H1 (cell line): ENCODE measurements at regions not wholly inside any gene's neighbourhood (a gene's known extent, or its start where the extent isn't known, plus 50 kb on each side); places are given as distances from the start of the nearest gene placed in this dataset.

Experiments
- CTCF ChIA-PET: fragments of 300-600 bp; sonication (Branson Sonifier 250); formaldehyde crosslinking; loops from one replicate; lab custom pipeline; 2021; ENCODE audit not compliant: partially characterized antibody; lab: Charles Lee
- POLR2A ChIA-PET: fragments of 300-600 bp; sonication (Branson Sonifier 250); formaldehyde crosslinking; loops from one replicate; lab custom pipeline; 2021; ENCODE audit warnings: inconsistent platforms; ENCODE audit not compliant: partially characterized antibody; lab: Charles Lee
- DNase-seq, 2 experiments: peaks; one replicate each; pipeline versions ENCODE4 v3.0.0 to v3.0.0-alpha.2; 2010 to 2022; ENCODE audit warnings: low spot score in 2 of 2, low read depth in 1 of 2, mixed read lengths in 1 of 2
- FAIRE-seq: peaks from 2 replicates; lab custom pipeline; 2011; peaks lifted over from hg19 to GRCh38; lab: Jason Lieb, UNC
- H2AFZ ChIP-seq: 2 replicates; pipeline ENCODE4 v1.8.1; 2012; ENCODE audit warnings: low read length, inconsistent platforms
- H2AK5ac ChIP-seq: 2 replicates; pipeline ENCODE4 v1.6.1; 2013; ENCODE audit warnings: low read depth, low read length
- H2BK120ac ChIP-seq: replicated peaks from 2 replicates; pipeline ENCODE3; 2013; ENCODE audit warnings: low read depth, low read length, inconsistent platforms
- H2BK12ac ChIP-seq: 2 replicates; pipeline ENCODE4 v1.6.1; 2013; ENCODE audit warnings: low read depth, low read length
- H2BK15ac ChIP-seq: 2 replicates; pipeline ENCODE4 v1.6.1; 2013; ENCODE audit warnings: low read length
- H2BK20ac ChIP-seq: 2 replicates; pipeline ENCODE4 v1.6.1; 2013; ENCODE audit warnings: low read length
- H2BK5ac ChIP-seq: 2 replicates; pipeline ENCODE4 v1.6.1; 2013; ENCODE audit warnings: low read depth, low read length
- H3K14ac ChIP-seq: 2 replicates; pipeline ENCODE4 v1.6.1; 2013; ENCODE audit warnings: inconsistent platforms; ENCODE audit not compliant: insufficient read length
- H3K18ac ChIP-seq: 2 replicates; pipeline ENCODE4 v1.6.1; 2013; ENCODE audit warnings: low read length; ENCODE audit errors: extremely low read depth
- H3K23ac ChIP-seq: 2 replicates; pipeline ENCODE4 v1.6.1; 2013; ENCODE audit warnings: inconsistent platforms; ENCODE audit not compliant: insufficient read length
- H3K23me2 ChIP-seq: 2 replicates; pipeline ENCODE4 v1.6.1; 2013; ENCODE audit warnings: low read depth, low read length
- H3K27ac ChIP-seq: 2 replicates; pipeline ENCODE4 v1.6.1; 2011; ENCODE audit warnings: low read depth, low read length, inconsistent platforms
- H3K27me3 ChIP-seq, 4 experiments: replicated peaks in 1 of 4; 1 replicate in 1 of 4; 2 replicates in 3 of 4; pipeline versions ENCODE4 v1.6.1 to v1.8.1; 2011 to 2013; ENCODE audit warnings: low read length in 3 of 4, mild to moderate bottlenecking in 3 of 4, inconsistent platforms in 2 of 4, mixed read lengths in 2 of 4, moderate library complexity in 1 of 4; ENCODE audit not compliant: control insufficient read depth in 3 of 4, insufficient read depth in 3 of 4; ENCODE audit errors: extremely low read depth in 1 of 4
- H3K36me3 ChIP-seq, 4 experiments: 2 replicates each; pipeline versions ENCODE4 v1.6.1 to v1.8.1; 2011 to 2013; ENCODE audit warnings: mild to moderate bottlenecking in 4 of 4, low read length in 3 of 4, moderate library complexity in 2 of 4, control low read depth in 1 of 4, inconsistent platforms in 1 of 4; ENCODE audit not compliant: insufficient read depth in 4 of 4, control insufficient read depth in 2 of 4
- H3K4ac ChIP-seq: replicated peaks from 2 replicates; pipeline ENCODE3; 2013; ENCODE audit warnings: low read length, low read depth, mixed read lengths, inconsistent platforms; ENCODE audit not compliant: insufficient read length
- H3K4me1 ChIP-seq, 4 experiments: replicated peaks in 1 of 4; 1 replicate in 1 of 4; 2 replicates in 3 of 4; pipeline versions ENCODE4 v1.6.1 to v1.8.1; 2011 to 2013; ENCODE audit warnings: low read length in 3 of 4, inconsistent platforms in 2 of 4, mixed read lengths in 1 of 4; ENCODE audit not compliant: insufficient read depth in 4 of 4, control insufficient read depth in 3 of 4
- H3K4me2 ChIP-seq, 2 experiments: 2 replicates each; pipeline versions ENCODE4 v1.6.1 to v1.8.1; 2011 to 2013; ENCODE audit warnings: low read depth in 2 of 2, low read length in 2 of 2, control low read depth in 1 of 2, inconsistent platforms in 1 of 2, mild to moderate bottlenecking in 1 of 2; ENCODE audit not compliant: insufficient read depth in 1 of 2
- H3K4me3 ChIP-seq, 4 experiments: fragments of 200-600, 300-600 bp in 1 of 4; sonication (generic), shearing (Covaris generic), sonication (Bioruptor Twin) in 1 of 4; 2 replicates each; pipeline versions ENCODE4 v1.5.1 to v1.8.1; 2011 to 2016; ENCODE audit warnings: low read length in 4 of 4, low read depth in 3 of 4, control low read depth in 2 of 4, inconsistent platforms in 2 of 4, mild to moderate bottlenecking in 2 of 4, mixed read lengths in 1 of 4, moderate library complexity in 1 of 4; ENCODE audit not compliant: insufficient read depth in 2 of 4; ENCODE audit errors: extremely low read depth in 1 of 4
- H3K56ac ChIP-seq: replicated peaks from 2 replicates; pipeline ENCODE3; 2013; ENCODE audit warnings: low read depth, mild to moderate bottlenecking, mixed read lengths, low read length, inconsistent platforms; ENCODE audit not compliant: insufficient read length
- H3K79me1 ChIP-seq: 2 replicates; pipeline ENCODE4 v1.6.1; 2013; ENCODE audit warnings: low read depth, low read length, control low read depth
- H3K79me2 ChIP-seq, 2 experiments: 2 replicates each; pipeline versions ENCODE4 v1.6.1 to v1.8.1; 2012 to 2013; ENCODE audit warnings: low read length in 2 of 2, mild to moderate bottlenecking in 2 of 2, inconsistent platforms in 1 of 2; ENCODE audit not compliant: insufficient read depth in 2 of 2, control insufficient read depth in 1 of 2
- H3K9ac ChIP-seq, 4 experiments: replicated peaks in 1 of 4; 1 replicate in 1 of 4; 2 replicates in 3 of 4; pipeline versions ENCODE4 v1.6.1 to v1.8.1; 2011 to 2013; ENCODE audit warnings: low read depth in 3 of 4, low read length in 3 of 4, control low read depth in 2 of 4, mild to moderate bottlenecking in 2 of 4, moderate library complexity in 2 of 4, inconsistent platforms in 1 of 4; ENCODE audit errors: extremely low read depth in 1 of 4
- H3K9me3 ChIP-seq, 2 experiments: 2 replicates each; pipeline versions ENCODE4 v1.6.1 to v1.8.1; 2012 to 2013; ENCODE audit warnings: mild to moderate bottlenecking in 2 of 2, moderate library complexity in 2 of 2, control low read depth in 1 of 2, inconsistent platforms in 1 of 2, low read depth in 1 of 2, low read length in 1 of 2, mixed read lengths in 1 of 2; ENCODE audit not compliant: insufficient read depth in 2 of 2
- H4K20me1 ChIP-seq, 2 experiments: replicated peaks in 1 of 2; 2 replicates each; pipeline versions ENCODE3 to v1.8.1; 2011 to 2013; ENCODE audit warnings: inconsistent platforms in 2 of 2, low read length in 2 of 2, mild to moderate bottlenecking in 1 of 2; ENCODE audit not compliant: insufficient read depth in 2 of 2, control insufficient read depth in 1 of 2
- H4K5ac ChIP-seq: 2 replicates; pipeline ENCODE4 v1.6.1; 2013; ENCODE audit warnings: low read length, low read depth, mixed read lengths, inconsistent platforms; ENCODE audit not compliant: insufficient read length
- H4K8ac ChIP-seq: 2 replicates; pipeline ENCODE4 v1.8.0; 2013; ENCODE audit warnings: mild to moderate bottlenecking, moderate library complexity, low read length, inconsistent platforms; ENCODE audit not compliant: insufficient read depth; ENCODE audit errors: extremely low read depth
- H4K91ac ChIP-seq: replicated peaks from 2 replicates; pipeline ENCODE3; 2013; ENCODE audit warnings: low read length, mixed read lengths, inconsistent platforms; ENCODE audit not compliant: insufficient read length
- CTBP2 ChIP-seq: IDR thresholded peaks from 2 replicates; pipeline ENCODE4 v1.7.0; 2011; ENCODE audit warnings: borderline replicate concordance, mild to moderate bottlenecking, moderate library complexity, mixed read lengths, low read length; ENCODE audit not compliant: insufficient read depth, insufficient read length
- NANOG ChIP-seq: IDR thresholded peaks from 2 replicates; pipeline ENCODE4 v1.6.1; 2011; ENCODE audit warnings: low read length, low read depth, mild to moderate bottlenecking, inconsistent platforms; ENCODE audit not compliant: insufficient read depth, poor library complexity, severe bottlenecking
- SP2 ChIP-seq: IDR thresholded peaks from 2 replicates; pipeline ENCODE4 v1.6.1; 2012; ENCODE audit warnings: mild to moderate bottlenecking, low read length, inconsistent platforms
- TEAD4 ChIP-seq: IDR thresholded peaks from 2 replicates; pipeline ENCODE4 v1.6.1; 2012; ENCODE audit warnings: low read depth, low read length, inconsistent platforms, mixed read lengths
- whole genome bisulfite sequencing, 2 experiments: shearing (Covaris generic) in 1 of 2; methylation state at CpG; one replicate each; pipeline versions ENCODE4 v1.1.6 to v1.1.7; 2013 to 2015; ENCODE audit warnings: low lambda C conversion rate in 2 of 2, mixed read lengths in 2 of 2, inconsistent platforms in 1 of 2, low coverage in 1 of 2, missing lambda C conversion rate in 1 of 2; ENCODE audit not compliant: insufficient replicate concordance in 2 of 2, insufficient coverage in 1 of 2, insufficient read length in 1 of 2; ENCODE audit errors: extremely low coverage in 1 of 2, missing lambda C conversion rate in 1 of 2; 5-methylcytosine and 5-hydroxymethylcytosine counted together

GRCh38 chr18:2240311-2240705 is 331.0 kb downstream of the METTL4 start:
- H4K20me1 ChIP-seq = no peaks in the 10 kb centered on the region
- TF ChIP-seq TEAD4 = no peak
- TF ChIP-seq SP2 = no peak
- TF ChIP-seq NANOG = no peak
- no peak for TF ChIP-seq CTBP2
- TF ChIP-seq, all 59 proteins: peak for 0
- peaks cover 0 to 3% (median 0%) of the 10 kb centered on the region in 4 experiments; a peak in 2 of 7 replicates for H3K4me1 ChIP-seq
- H3K18ac ChIP-seq = no peak overlapping the region
- no peak overlapping the region for H4K5ac ChIP-seq
- H2BK5ac ChIP-seq = no peak overlapping the region
- no peak overlapping the region for H3K56ac ChIP-seq
- H3K27me3 ChIP-seq = no peaks in the 10 kb centered on the region
- no peak overlapping the region for H3K4me3 ChIP-seq
- H3K4me2 ChIP-seq = no peak overlapping the region
- H2BK120ac ChIP-seq = no peak overlapping the region
- ChIA-PET CTCF (interaction anchor here (0.6 to 1.9 kb wide), 6 partner anchors 13 to 1083 kb away, joined by 3 to 9 read pairs (median 4); no protein-coding TSS in a partner anchor), POLR2A (no interaction called here)
- 90% methylated on average over 4 of the region's 4 CpGs; no CpG with 5 or more reads in 1 of the 2 experiments for WGBS, 2 experiments
- no peak overlapping the region for H2BK12ac ChIP-seq
- no peak overlapping the region for H2BK20ac ChIP-seq
- no peak overlapping the region for H2BK15ac ChIP-seq
- FAIRE-seq (no peak), DNase-seq (no peak)
- no peaks in the 10 kb centered on the region for H3K79me1 ChIP-seq
- H3K9me3 ChIP-seq = no peaks in the 10 kb centered on the region
- H3K4ac ChIP-seq = no peak overlapping the region
- no peak overlapping the region for H3K14ac ChIP-seq
- no peak overlapping the region for H4K91ac ChIP-seq
- no peak overlapping the region for H3K27ac ChIP-seq
- no peaks in the 10 kb centered on the region for H3K36me3 ChIP-seq
- no peak overlapping the region for H2AK5ac ChIP-seq
- no peaks in the 10 kb centered on the region for H3K23me2 ChIP-seq
- no peak overlapping the region for H3K9ac ChIP-seq
- H2AFZ ChIP-seq = no peak overlapping the region
- no peak overlapping the region for H3K23ac ChIP-seq
- H3K79me2 ChIP-seq = no peaks in the 10 kb centered on the region
- no peak overlapping the region for H4K8ac ChIP-seq
